Epithelial cell of esophagus (primary cell): ENCODE measurements at regions not wholly inside any gene's neighbourhood (a gene's known extent, or its start where the extent isn't known, plus 50 kb on each side); places are given as distances from the start of the nearest gene placed in this dataset.

Experiments used
- DNase-seq: peaks from one replicate; pipeline ENCODE4 v3.0.0; 2010; ENCODE audit warnings: low read depth
- H3K4me3 ChIP-seq: 2 replicates; pipeline ENCODE4 v1.5.1; 2011; ENCODE audit warnings: mild to moderate bottlenecking, low read length, control low read depth
- CTCF ChIP-seq: IDR thresholded peaks from 2 replicates; pipeline ENCODE4 v1.5.1; 2011; ENCODE audit warnings: low read depth, mild to moderate bottlenecking, low read length, control low read depth, inconsistent platforms; ENCODE audit not compliant: insufficient read depth; ENCODE audit errors: missing control alignments

GRCh38 chr17:6005939-6006338 lies 64.2 kb upstream of the WSCD1 start:
- no peak overlapping the region for H3K4me3 ChIP-seq
- DNase-seq = no peak
- TF ChIP-seq CTCF = no peak

- no peak for TF ChIP-seq CTCF
- H3K4me3 ChIP-seq = no peak overlapping the region
- DNase-seq = no peak
These were observed 59.0 kb upstream of the WSCD1 start for GRCh38 chr17:6011206-6011605.

- no peak overlapping the region for H3K4me3 ChIP-seq
- TF ChIP-seq CTCF = no peak
- DNase-seq = no peak
These were observed 51.4 kb upstream of the WSCD1 start for GRCh38 chr17:6018788-6019187.

GRCh38 chr17:6019959-6020358 lies 50.2 kb upstream of the WSCD1 start:
- TF ChIP-seq CTCF = no peak
- no peak for DNase-seq
- H3K4me3 ChIP-seq = no peak overlapping the region

GRCh38 chr17:6020376-6021010 lies 49.7 kb upstream of the WSCD1 start:
- no peak for DNase-seq
- H3K4me3 ChIP-seq = no peak overlapping the region
- TF ChIP-seq CTCF = no peak
